HG02981 (cell line): ENCODE measurements at regions not wholly inside any gene's neighbourhood (a gene's known extent, or its start where the extent isn't known, plus 50 kb on each side); places are given as distances from the start of the nearest gene placed in this dataset.

Source experiments
- ATAC-seq: cut with Tn5 transposase; IDR thresholded peaks from one replicate; pipeline ENCODE4 v1.9.1; 2021; ENCODE audit warnings: mild to moderate bottlenecking, moderate library complexity; ENCODE audit not compliant: unreplicated experiment

DNA sequence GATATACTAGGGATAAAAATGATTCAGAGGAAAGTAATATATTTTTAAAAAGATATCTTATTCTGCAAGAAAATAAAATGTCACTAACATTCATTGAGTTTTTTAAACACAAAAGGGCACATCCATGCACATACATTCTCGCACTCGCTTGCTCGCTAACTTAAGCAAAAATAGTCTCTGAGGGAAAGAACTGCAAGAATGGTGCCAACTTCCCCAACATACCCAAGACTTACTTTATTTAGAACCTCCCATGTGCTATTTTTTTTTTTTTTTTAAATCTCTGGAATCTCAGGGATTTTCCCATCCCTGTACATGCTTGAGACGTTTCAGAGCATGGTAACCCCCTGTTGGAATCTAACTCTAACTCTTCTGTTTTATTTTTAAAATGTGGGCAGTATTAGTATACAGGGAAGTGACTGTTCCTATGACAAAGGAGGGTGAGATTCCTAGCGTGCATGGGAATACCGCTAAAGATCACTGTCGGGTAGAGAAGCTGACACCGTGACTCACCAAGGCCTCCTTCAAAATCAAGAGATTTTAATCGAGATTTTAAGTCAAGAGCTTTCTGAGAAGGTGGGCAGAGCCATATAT, 187.9 kb upstream of the ZEB2 start:
- ATAC-seq: no peak

DNA sequence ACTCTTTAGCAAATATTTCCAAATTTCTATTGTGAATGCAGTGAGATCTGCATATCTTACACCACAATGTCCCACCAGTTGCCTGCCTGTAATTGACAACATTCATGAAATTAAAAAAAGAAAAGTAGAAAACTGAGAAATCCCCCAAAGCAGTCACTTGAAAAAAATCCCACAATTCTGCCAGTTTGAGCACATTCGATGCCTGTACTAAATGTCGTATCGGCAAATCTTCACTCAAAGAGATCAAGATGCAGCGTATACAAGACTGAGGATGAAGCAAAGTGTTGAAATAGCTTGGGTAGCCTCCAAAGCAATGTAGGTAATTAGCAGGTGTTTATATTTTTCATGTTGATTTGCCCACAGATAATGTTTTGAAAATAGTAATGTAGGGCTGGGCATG, 186.7 kb upstream of the ZEB2 start:
- no peak for ATAC-seq

DNA sequence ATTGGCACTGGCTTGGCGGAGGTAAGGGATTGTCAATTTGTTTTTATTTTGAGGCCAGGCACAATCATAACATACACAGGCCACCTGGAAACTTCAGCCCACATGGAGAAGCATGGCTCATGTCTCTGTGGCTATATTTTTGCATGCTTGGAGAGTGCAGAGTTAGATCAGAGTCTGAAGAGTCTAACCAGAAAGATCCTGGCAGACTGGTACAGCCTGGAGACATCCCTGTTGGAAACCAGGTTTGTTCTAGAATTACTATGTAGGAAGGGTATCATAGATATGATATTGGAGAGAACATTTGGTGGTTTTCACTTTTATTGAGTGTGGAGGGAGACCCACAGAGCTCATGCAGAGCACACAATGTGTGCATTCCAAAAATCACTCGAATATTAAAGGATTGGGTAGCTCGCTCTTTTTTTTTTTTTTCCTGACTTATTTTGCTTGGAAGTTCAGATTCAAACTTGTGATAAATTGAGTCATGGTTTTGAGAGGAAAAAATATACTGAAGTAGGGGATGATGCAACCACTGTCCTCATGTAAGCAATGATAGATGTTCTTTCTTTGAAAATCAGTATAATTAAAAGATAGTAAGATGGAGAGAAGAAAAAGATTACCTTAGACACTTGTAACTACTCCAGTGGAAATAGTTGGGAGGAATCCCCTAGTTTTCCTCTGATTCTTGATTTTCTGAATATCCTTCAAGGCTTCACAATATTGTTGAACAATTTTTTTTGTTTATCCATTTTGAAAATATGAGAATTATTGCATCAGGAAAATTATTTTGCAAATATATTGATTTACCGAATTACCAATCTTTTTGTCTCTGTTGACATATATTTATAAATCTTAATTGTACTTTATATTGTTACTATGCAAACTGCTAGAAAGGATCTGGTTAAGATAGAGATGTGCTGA, 185.7 kb upstream of the ZEB2 start:
- ATAC-seq: no peak

DNA sequence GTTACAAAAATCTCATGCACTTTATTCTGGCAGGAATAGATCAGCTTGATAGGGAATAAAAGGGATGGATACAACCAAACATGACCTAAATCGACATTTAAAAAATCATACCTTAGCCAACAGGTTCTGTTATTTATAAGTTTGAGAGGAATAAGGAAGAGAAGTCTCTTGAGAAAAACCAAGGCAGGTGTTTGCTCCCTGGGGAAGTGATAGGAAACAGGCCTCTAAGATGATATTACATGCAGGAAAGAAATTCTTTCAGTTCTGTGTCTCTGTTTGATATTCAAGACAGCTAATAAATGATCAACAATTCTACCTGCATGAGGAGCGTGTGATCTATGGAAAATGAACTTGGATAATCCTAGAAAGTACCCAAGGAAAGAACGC, 184.8 kb upstream of the ZEB2 start:
- no peak for ATAC-seq

DNA sequence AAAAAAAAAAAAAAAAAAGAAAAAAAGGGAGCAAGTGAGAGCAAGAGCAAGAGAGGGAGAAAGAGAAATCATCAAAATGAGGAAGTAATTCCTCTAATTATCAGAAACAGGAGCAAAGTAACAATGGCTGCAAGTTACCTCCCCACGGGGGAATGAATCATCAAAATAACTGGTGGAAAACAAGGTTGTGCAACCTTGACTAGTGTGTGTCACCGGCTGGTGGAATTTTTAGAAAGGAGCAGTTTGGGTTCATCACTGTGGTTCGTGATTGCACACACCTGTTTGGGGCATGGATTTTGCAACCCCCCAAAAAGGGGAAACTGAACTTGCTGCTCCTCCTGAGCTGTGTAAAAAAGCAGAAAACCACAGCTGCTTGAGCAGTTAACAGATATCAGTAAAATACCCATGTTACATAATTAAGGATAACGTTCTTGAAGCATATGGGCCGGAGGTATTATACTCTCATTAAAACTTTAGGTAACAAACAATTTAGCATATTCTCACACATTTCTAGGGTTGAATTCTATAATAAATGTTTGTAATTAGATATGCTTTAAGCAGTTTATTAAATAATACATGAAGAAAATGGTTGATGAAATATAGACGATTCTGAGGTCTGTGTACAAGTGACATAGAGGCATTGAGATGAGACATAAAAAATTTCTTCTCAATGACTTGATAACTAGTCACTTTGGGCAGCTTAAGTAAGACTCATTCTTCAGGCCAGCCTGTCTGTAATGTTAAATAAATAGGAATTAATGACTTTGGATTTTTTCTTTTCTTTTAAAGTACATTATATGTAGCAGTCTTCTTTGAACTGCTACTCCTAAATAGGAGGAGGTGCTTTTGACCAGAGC, 184.2 kb upstream of the ZEB2 start:
- ATAC-seq: no peak

DNA sequence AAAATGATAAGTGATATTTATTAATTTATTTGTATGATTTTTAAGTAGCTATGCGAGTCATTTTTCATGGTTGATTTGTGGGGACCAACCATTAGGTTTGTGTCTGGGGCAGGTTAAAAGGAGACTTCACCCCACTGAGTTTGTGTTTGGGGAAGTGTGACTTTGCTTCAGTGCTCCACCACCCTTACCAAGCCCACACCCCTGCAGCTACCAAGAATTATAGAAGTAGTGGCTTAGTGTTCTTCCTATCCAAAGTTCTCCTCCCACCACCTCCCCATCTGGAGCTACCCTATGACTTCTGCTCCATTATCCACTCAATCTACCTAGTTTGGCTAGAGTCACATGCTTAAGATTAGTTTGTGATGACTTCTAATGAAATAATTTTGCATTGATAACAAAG, 182.1 kb upstream of the ZEB2 start:
- ATAC-seq: no peak

DNA sequence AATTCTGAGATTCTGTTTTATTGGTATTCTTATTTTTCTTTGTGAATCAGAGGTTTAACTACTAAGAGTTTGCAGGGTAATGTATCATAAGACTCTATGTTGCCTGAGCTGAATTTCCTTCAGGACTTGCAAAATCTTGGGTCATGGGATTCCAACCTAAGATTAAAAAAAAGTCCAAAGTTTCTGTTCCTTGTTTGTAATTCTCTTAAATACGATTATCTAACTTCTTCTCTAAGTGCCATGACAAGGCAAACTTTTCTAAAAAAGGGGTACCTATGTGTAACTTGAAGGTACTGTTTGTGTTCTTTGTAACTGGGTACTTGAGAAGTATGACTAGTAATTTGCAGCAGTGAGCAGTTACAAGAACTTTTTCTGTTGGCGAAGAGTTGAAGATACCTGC, 181.3 kb upstream of the ZEB2 start:
- no peak for ATAC-seq

DNA sequence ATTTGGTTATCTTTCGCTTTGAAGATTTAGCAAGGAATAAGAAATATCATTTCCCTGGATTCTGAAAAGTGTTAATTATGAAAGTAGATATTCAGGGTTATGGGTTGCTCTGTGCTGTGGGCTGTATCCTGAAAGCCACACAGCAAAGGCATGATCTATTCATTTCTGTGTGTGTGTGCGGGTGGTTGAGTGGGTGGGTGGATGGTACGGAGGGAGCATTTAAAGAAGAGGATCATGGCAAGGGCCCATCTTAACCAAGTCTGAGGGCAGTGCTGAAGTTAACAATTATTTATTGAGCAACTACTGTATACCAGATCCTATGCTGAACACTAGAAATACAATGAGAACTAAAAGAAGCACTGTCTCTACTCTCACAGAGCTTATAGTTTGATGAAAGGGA, 178.2 kb upstream of the ZEB2 start:
- no peak for ATAC-seq

DNA sequence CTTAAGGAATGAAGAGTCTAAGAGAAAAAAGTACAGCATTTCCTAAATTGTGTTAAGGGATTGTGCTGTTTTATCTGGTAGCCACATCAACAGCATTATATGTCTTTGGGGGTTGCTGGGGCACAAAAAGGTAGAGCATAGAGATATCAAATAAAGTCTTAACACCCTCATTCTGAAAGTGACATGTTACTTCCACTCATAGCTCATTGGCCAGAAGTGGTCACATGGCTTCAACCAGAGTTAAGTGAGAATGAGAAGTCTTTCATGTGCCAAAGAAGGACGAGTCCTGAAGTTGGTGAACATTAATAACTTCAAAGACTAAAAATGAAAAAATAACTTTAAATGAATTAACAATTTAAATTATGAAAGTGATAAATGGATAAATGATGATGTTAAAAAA, 175.7 kb upstream of the ZEB2 start:
- no peak for ATAC-seq

DNA sequence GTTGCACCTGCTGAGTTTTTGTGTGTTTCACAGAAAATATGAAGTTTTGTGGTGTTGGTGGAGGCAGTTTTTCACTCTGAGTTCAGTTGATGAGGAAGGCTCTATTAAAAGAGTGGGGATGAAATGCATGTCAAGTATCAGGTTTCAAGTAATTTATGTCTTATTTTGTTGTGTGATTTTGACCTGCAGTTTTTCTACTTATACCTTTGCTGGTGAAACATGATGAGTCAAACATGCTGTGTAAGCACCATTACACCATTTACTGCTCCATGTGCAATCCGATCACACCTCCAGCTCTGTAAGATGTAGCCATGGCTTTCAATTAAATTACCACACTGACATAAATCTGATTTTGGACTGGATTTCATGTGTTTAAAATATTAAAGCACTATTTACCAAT, 174.5 kb upstream of the ZEB2 start:
- no peak for ATAC-seq

DNA sequence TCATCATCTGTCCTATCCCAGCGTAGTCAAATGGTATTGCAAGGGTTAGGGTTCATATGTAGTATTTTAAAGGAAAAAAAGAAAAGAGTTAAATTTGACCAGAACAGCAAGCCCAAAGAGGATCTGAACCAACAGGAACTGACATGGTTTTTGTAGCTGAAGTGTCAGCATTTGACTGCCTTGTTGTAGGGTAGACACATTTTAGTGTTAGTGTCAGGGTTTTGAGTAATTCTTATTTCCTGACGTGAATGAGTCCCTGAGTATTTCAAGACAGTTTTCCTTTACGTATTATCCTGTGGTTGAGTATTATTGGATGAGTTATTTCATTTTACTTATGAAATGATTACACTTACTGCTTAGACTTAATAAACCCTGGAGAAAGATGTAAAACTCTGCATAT, 173.3 kb upstream of the ZEB2 start:
- ATAC-seq: no peak

DNA sequence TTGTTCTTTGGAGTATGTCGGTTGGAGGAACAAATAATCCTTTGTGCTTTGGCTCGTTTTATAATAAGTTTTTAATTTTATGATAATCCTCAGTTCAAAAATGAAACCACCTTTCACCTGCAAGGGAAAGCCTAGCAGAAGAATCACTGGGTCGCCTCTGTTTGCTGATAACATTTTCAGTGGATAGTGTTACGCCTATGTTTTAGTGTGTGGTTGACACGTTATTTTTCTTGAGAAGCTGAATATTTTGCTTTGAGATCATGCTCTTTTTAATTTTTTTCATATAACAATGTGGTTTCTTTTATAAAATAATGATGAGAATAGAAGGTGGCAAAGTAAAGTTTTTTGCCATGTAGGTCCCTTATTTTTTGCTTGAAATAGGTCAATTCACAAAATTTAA, 172.7 kb upstream of the ZEB2 start:
- ATAC-seq: no peak

DNA sequence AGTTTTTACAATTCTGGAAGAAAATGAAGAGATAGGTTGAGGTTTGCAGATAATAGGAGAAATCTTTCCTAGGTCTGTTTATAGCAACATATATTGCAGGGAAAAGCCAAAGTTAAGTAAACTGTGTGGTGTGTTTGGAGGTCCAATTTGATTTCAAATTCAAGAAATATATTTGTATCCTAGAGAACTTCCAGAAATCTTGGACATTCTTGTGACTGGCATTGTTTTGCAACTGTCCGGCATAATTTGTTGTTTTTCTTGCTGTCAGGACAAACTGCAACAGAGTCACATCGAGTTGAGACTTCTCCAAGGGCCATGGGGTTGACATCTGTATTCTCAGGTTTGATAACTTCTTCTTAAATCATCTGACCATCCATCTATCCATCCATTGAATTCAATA, 170.9 kb upstream of the ZEB2 start:
- ATAC-seq: no peak

DNA sequence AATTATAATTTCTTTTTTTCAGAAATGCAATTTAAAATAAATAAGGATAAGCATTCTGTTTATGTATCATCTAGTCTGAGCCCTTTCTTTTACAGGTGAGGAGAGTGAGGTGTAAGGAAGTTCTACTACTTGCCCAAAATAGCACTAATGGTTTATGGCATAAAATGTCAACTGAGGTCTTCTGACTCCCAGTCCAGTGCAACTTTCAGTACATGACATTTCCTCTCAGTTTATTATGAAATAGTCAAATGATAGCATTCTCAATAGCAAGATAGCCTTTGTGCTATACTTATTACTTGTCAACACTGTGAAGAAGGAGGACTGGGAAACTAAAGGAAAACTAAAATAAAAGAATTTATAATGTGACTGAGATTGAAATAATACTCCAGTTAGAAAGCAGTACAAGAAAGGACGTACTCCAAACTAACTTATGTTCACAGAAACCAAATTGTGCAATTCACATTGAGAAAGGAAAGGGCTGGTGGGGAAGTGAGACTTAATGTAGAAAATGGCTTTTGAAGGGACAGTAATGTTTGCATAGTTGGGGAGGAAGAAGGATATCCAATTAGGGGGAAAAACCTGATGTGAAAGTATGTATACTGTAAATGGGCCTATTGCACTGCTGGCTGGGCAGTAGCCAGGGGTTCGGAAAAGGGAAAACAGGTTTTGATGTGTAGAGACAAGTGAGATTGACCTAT, 166.7 kb upstream of the ZEB2 start:
- no peak for ATAC-seq

DNA sequence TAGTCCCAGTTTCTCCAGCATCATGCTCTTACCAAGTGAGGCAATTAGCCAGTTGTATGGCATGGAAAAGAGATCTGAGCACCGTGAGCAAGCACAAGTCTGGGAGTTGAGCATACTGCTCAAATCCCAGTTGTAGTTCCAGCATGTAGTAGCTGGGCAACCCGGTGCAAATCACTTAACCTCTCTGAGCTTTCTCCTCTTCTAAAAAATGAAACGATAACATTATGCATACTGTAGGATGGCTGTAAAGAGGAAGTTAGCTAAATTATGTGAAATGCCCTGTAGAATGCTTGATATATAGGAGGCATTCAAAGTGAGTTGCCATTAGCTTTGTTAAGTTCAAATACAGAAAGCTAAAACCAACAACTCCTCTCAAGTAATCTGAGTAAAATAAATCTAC, 164.0 kb upstream of the ZEB2 start:
- ATAC-seq: no peak

DNA sequence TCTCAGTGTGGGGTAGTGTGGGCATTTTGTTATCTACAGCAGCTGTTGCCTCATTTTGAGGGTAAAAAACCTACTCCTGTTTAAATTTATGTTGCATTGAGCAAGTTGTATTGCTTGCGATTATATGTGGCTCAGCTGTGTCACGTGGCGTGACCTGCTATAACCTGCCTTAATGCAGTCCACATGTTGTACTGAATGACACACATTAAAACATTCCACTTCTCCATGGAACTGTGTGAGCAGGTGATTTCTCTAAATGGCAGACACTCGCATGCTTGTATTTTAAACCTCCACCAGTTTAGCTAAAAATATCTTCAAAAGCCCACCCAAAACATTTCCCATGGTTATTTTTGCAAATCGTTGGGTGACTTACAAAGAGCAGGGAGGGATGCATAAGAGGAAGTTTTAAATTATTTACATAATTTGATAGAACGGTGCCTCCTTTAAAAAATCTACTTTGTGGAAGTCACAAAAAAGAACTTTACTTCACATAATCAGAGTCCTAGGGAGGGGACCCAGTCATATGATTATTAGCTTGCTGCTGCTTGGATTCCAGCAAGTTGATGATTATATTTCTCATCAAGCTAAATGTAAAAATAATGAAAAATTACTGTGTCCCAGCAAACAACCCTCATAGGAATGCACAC, 163.3 kb upstream of the ZEB2 start:
- ATAC-seq: no peak

DNA sequence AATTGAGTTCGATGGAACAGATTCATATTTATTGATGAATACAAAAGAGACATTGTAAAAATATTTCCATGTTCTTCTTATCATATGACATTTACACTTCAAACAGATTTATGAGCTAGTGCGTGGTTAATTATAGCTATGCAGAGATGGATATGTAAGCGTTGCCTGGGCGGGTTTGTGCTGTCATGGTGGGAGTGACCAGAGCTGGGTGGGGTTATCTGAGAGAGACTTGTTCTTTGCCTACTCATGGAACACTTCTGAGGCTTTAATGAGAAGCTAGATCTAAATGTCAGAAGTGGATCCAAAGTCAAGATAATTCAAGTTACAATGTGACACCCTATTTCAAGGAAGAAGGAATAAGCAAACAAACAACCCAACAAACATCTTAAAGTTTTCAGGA, 162.3 kb upstream of the ZEB2 start:
- ATAC-seq: no peak

DNA sequence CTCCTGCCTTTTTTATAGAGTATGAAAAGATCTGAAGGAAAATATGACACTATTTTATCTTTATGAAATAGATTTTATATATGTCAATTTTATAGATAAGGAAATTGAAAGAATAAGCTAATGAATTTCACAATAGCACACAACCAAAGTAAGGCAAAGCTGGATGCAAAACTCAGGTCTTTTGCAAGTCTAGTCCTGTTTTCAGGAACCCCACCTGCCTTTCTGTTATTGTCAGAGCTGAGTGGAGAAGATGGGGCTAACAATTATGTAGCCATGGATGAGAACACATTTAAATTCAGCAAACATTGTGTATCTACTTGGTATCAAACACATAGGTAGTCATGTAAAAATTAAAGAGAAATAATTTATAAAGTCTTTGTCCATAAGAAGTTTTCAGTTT, 161.5 kb upstream of the ZEB2 start:
- ATAC-seq: no peak

DNA sequence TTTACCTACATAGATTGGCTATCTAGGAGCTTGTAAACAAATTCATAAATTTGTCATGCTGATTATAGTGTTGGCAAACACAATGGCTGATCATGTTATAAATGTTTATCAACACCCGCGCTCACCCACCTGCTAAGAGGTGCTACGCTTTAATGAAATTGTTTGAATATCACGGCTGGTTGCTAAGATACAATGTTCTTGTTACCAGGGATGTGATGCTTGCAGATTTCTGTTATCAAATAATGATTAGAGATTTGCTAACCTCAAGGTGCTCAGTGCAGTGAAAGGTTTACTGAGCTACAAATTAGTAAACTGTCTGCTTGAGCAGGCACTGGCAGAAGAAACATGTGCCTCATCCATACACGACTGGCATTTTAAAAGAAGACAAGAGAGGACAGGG, 160.0 kb upstream of the ZEB2 start:
- no peak for ATAC-seq

DNA sequence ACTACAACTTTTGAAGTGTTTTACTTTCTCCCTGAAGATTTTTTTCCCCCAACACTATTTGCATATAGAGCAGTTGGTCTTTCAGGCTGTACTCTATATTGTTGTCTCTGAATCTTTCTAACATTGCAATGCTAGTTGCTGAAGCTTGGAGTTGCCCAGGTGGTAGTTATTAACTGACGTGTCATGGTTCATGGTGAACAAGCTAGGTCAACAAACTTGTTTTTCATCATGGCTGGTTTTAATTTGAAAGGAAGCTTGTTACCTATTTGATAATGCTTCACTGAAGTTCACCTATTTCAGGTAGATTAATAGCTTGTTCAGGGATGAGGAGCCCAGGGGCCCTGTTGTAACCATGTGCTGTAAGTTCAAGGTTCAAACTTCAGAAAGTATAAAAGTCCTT, 158.8 kb upstream of the ZEB2 start:
- no peak for ATAC-seq

DNA sequence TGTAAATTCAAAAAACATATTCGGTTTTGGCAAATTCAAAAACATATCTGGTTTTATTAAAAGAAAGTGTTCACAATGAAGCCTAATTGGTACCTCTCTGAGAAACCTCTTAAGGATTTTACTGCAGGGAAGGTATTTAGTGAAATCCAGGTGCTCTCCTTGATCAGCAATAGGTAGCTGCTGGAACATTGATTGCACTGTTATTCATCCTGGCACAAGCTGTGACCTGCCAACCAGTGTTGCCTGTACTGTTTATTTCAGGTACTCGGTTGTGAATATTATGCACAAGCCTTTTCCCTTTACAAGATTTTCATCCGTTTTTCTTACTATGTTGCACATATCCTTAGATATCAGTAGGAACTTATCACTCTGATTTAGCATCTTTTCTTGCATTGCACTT, 155.8 kb upstream of the ZEB2 start:
- ATAC-seq: no peak
